ENCODE measurements at regions not wholly inside any gene's neighbourhood (a gene's known extent, or its start where the extent isn't known, plus 50 kb on each side); places are given as distances from the start of the nearest gene placed in this dataset.

- DNase-seq = no peak
These were observed 417.0 kb upstream of the RGS6 start for GRCh38 chr14:71514941-71515919.

- DNase-seq = no peak
These were observed 410.7 kb upstream of the RGS6 start for GRCh38 chr14:71521238-71522135.

GRCh38 chr14:71523630-71524319, 408.5 kb upstream of the RGS6 start:
- no peak for DNase-seq

- no peak for DNase-seq
These were observed 407.8 kb upstream of the RGS6 start for GRCh38 chr14:71524320-71524982.

GRCh38 chr14:71525663-71526221, 406.5 kb upstream of the RGS6 start:
- no peak for DNase-seq

- DNase-seq = no peak
These were observed 405.8 kb upstream of the RGS6 start for GRCh38 chr14:71526388-71526787.

- no peak for DNase-seq
These were observed 404.4 kb upstream of the RGS6 start for GRCh38 chr14:71527838-71528237.

GRCh38 chr14:71529848-71530247, 402.4 kb upstream of the RGS6 start:
- no peak for DNase-seq

- DNase-seq = no peak
These were observed 399.9 kb upstream of the RGS6 start for GRCh38 chr14:71532344-71532743.

- no peak for DNase-seq
These were observed 399.4 kb upstream of the RGS6 start for GRCh38 chr14:71532790-71533189.

GRCh38 chr14:71533390-71533789, 398.8 kb upstream of the RGS6 start:
- DNase-seq = no peak

GRCh38 chr14:71533800-71534199, 398.4 kb upstream of the RGS6 start:
- DNase-seq = no peak

- no peak for DNase-seq
These were observed 397.7 kb upstream of the RGS6 start for GRCh38 chr14:71534506-71534905.

- no peak for DNase-seq
These were observed 396.1 kb upstream of the RGS6 start for GRCh38 chr14:71536015-71536740.

GRCh38 chr14:71536927-71537772, 395.1 kb upstream of the RGS6 start:
- no peak for DNase-seq

- DNase-seq = no peak
These were observed 393.9 kb upstream of the RGS6 start for GRCh38 chr14:71538288-71538687.

- DNase-seq = no peak
These were observed 393.1 kb upstream of the RGS6 start for GRCh38 chr14:71538938-71539649.

GRCh38 chr14:71539650-71540285, 392.5 kb upstream of the RGS6 start:
- DNase-seq = no peak

GRCh38 chr14:71541271-71541670, 391.0 kb upstream of the RGS6 start:
- DNase-seq = no peak
